IMR-90 (cell line): ENCODE measurements at regions not wholly inside any gene's neighbourhood (a gene's known extent, or its start where the extent isn't known, plus 50 kb on each side); places are given as distances from the start of the nearest gene placed in this dataset.

Experiments used
- ATAC-seq: fragments of 200-7000 bp; cut with Tn5 transposase; 2 replicates; pipeline ENCODE4 v1.9.1; 2020; ENCODE audit warnings: low read depth, mild to moderate bottlenecking, moderate library complexity
- BruUV-seq: library from RNA; stranded (reverse); fragments of 400-500 nt; replicated peaks from 2 replicates; lab custom pipeline; 2021; lab: Mats Ljungman, UMichigan
- CTCF ChIA-PET: fragments of 300-600 bp; formaldehyde crosslinking; extraction: SDS; loops from one replicate; lab custom pipeline; 2021; ENCODE audit warnings: antibody characterized with exemption; lab: Yijun Ruan, JAX
- POLR2A ChIA-PET: fragments of 300-600 bp; sonication (Branson Sonifier 250); formaldehyde crosslinking; loops from one replicate; lab custom pipeline; 2022; ENCODE audit warnings: antibody characterized with exemption; ENCODE audit not compliant: unreplicated experiment; lab: Charles Lee
- DNase-seq: peaks from one replicate; pipeline ENCODE4 v3.0.0; 2013
- H2AFZ ChIP-seq: replicated peaks from 2 replicates; pipeline ENCODE3; 2013; ENCODE audit warnings: low read length, mild to moderate bottlenecking; ENCODE audit not compliant: poor library complexity
- H2AK5ac ChIP-seq: 2 replicates; pipeline ENCODE4 v1.6.1; 2013; ENCODE audit warnings: low read depth, low read length, inconsistent platforms
- H2AK9ac ChIP-seq: replicated peaks from 2 replicates; pipeline ENCODE3; 2013; ENCODE audit warnings: mild to moderate bottlenecking, low read depth, low read length, moderate library complexity; ENCODE audit not compliant: poor library complexity
- H2BK120ac ChIP-seq: 2 replicates; pipeline ENCODE4 v1.6.1; 2013; ENCODE audit warnings: low read depth, low read length, inconsistent platforms
- H2BK15ac ChIP-seq: 3 replicates; pipeline ENCODE4 v1.6.1; 2013; ENCODE audit warnings: low read depth, low read length, inconsistent platforms
- H2BK20ac ChIP-seq: 2 replicates; pipeline ENCODE4 v1.6.1; 2013; ENCODE audit warnings: low read depth, mild to moderate bottlenecking, inconsistent platforms, low read length, moderate library complexity
- H2BK5ac ChIP-seq: 2 replicates; pipeline ENCODE4 v1.6.1; 2013; ENCODE audit warnings: mild to moderate bottlenecking, low read depth, low read length, inconsistent platforms; ENCODE audit not compliant: poor library complexity, severe bottlenecking
- H3K14ac ChIP-seq: replicated peaks from 2 replicates; pipeline ENCODE4 v1.6.1; 2013; ENCODE audit warnings: low read depth, low read length, inconsistent platforms
- H3K18ac ChIP-seq: 2 replicates; pipeline ENCODE4 v1.6.1; 2013; ENCODE audit warnings: low read depth, low read length, control low read depth
- H3K23ac ChIP-seq: 2 replicates; pipeline ENCODE4 v1.6.1; 2013; ENCODE audit warnings: low read depth, low read length, inconsistent platforms
- H3K27ac ChIP-seq: 2 replicates; pipeline ENCODE4 v1.5.1; 2013; ENCODE audit warnings: mild to moderate bottlenecking, control low read depth, low read length; ENCODE audit not compliant: insufficient read depth
- H3K27me3 ChIP-seq: 2 replicates; pipeline ENCODE4 v1.6.1; 2013; ENCODE audit warnings: low read length; ENCODE audit not compliant: control insufficient read depth, insufficient read depth
- H3K36me3 ChIP-seq: 2 replicates; pipeline ENCODE4 v1.6.1; 2013; ENCODE audit warnings: low read length, mixed read lengths; ENCODE audit not compliant: control insufficient read depth, insufficient read depth
- H3K4ac ChIP-seq: 2 replicates; pipeline ENCODE4 v1.6.1; 2013; ENCODE audit warnings: low read depth, low read length, inconsistent platforms
- H3K4me1 ChIP-seq: 2 replicates; pipeline ENCODE4 v1.6.1; 2013; ENCODE audit warnings: low read length, mixed read lengths; ENCODE audit not compliant: control insufficient read depth, insufficient read depth
- H3K4me2 ChIP-seq: 2 replicates; pipeline ENCODE4 v1.6.1; 2013; ENCODE audit warnings: low read depth, mild to moderate bottlenecking, control low read depth, low read length, moderate library complexity
- H3K4me3 ChIP-seq: 2 replicates; pipeline ENCODE4 v1.5.1; 2013; ENCODE audit warnings: low read depth, mild to moderate bottlenecking, control low read depth, low read length, moderate library complexity; ENCODE audit not compliant: insufficient read depth
- H3K56ac ChIP-seq: 2 replicates; pipeline ENCODE4 v1.6.1; 2013; ENCODE audit warnings: low read length, inconsistent platforms; ENCODE audit not compliant: insufficient read depth; ENCODE audit errors: extremely low read depth
- H3K79me1 ChIP-seq, 2 experiments: 2 replicates each; pipeline ENCODE4 v1.6.1; 2013; ENCODE audit warnings: low read length in 2 of 2, inconsistent platforms in 1 of 2, low read depth in 1 of 2
- H3K9ac ChIP-seq: 2 replicates; pipeline ENCODE4 v1.6.1; 2013; ENCODE audit warnings: low read depth, low read length, control low read depth
- H3K9me1 ChIP-seq: 2 replicates; pipeline ENCODE4 v1.6.1; 2013; ENCODE audit warnings: low read length, inconsistent platforms; ENCODE audit not compliant: insufficient read depth
- H3K9me3 ChIP-seq: 2 replicates; pipeline ENCODE4 v1.6.1; 2013; ENCODE audit warnings: low read length; ENCODE audit not compliant: control insufficient read depth, insufficient read depth
- H4K20me1 ChIP-seq: 2 replicates; pipeline ENCODE4 v1.6.1; 2013; ENCODE audit warnings: low read length, inconsistent platforms; ENCODE audit not compliant: insufficient read depth
- H4K5ac ChIP-seq: 2 replicates; pipeline ENCODE4 v1.6.1; 2013; ENCODE audit warnings: mild to moderate bottlenecking, low read depth, low read length, control low read depth
- H4K8ac ChIP-seq, 2 experiments: 2 replicates each; pipeline ENCODE4 v1.6.1; 2013; ENCODE audit warnings: low read depth in 2 of 2, low read length in 2 of 2, control low read depth in 1 of 2, inconsistent platforms in 1 of 2
- H4K91ac ChIP-seq: 2 replicates; pipeline ENCODE4 v1.6.1; 2013; ENCODE audit warnings: low read depth, low read length, inconsistent platforms; ENCODE audit not compliant: insufficient read depth
- BHLHE40 ChIP-seq: fragments of 150-350 bp; IDR thresholded peaks from 2 replicates; pipeline ENCODE4 v1.6.1; 2016; ENCODE audit warnings: mild to moderate bottlenecking, low read depth, low read length
- CEBPB ChIP-seq: IDR thresholded peaks from 2 replicates; pipeline ENCODE4 v1.6.1; 2012; ENCODE audit warnings: low read depth, low read length, improper control_type of control experiment
- CHD1 ChIP-seq: IDR thresholded peaks from 2 replicates; pipeline ENCODE4 v1.6.1; 2012; ENCODE audit warnings: low read depth, low read length, improper control_type of control experiment
- FOS ChIP-seq: fragments of 150-350 bp; IDR thresholded peaks from 2 replicates; pipeline ENCODE4 v1.6.1; 2016; ENCODE audit warnings: low read depth, low read length
- MAFK ChIP-seq: IDR thresholded peaks from 2 replicates; pipeline ENCODE4 v1.6.1; 2012; ENCODE audit warnings: low read depth, low read length, improper control_type of control experiment
- MAZ ChIP-seq: IDR thresholded peaks from 2 replicates; pipeline ENCODE4 v1.6.1; 2012; ENCODE audit warnings: low read depth, mild to moderate bottlenecking, low read length, improper control_type of control experiment, moderate library complexity, borderline replicate concordance
- MXI1 ChIP-seq: IDR thresholded peaks from 2 replicates; pipeline ENCODE4 v1.6.1; 2012; ENCODE audit warnings: low read depth, mild to moderate bottlenecking, low read length, moderate library complexity, borderline replicate concordance
- NFE2L2 ChIP-seq: fragments of 150-350 bp; IDR thresholded peaks from 2 replicates; pipeline ENCODE4 v1.6.1; 2016; ENCODE audit warnings: low read depth, mild to moderate bottlenecking, low read length
- POLR2A ChIP-seq: IDR thresholded peaks from 2 replicates; pipeline ENCODE4 v1.6.1; 2012; ENCODE audit warnings: mild to moderate bottlenecking, low read depth, low read length
- RAD21 ChIP-seq: IDR thresholded peaks from 2 replicates; pipeline ENCODE4 v1.6.1; 2012; ENCODE audit warnings: low read length, improper control_type of control experiment
- RCOR1 ChIP-seq: IDR thresholded peaks from 2 replicates; pipeline ENCODE4 v1.6.1; 2012; ENCODE audit warnings: mild to moderate bottlenecking, low read length, improper control_type of control experiment; ENCODE audit not compliant: insufficient replicate concordance
- RFX5 ChIP-seq: IDR thresholded peaks from 2 replicates; pipeline ENCODE4 v1.8.0; 2012; ENCODE audit warnings: low read depth, mild to moderate bottlenecking, low read length, moderate library complexity
- SMC3 ChIP-seq: fragments of 150-350 bp; IDR thresholded peaks from 2 replicates; pipeline ENCODE4 v1.6.1; 2016; ENCODE audit warnings: low read depth, mild to moderate bottlenecking, antibody characterized with exemption, low read length, moderate library complexity
- WGBS, 2 experiments: methylation state at CpG; one replicate each; pipeline versions ENCODE4 v1.1.5 to v1.1.7; 2013; ENCODE audit warnings: missing lambda C conversion rate in 2 of 2; ENCODE audit not compliant: insufficient read length in 1 of 2; ENCODE audit errors: extremely low coverage in 2 of 2; 5-methylcytosine and 5-hydroxymethylcytosine counted together
- dilution Hi-C: fragments of 300-500 bp; cut with HindIII; formaldehyde crosslinking; loops from one replicate; pipeline ENCODE4 v1.14.3; 2018; ENCODE audit warnings: low sequenced_read_pairs; ENCODE audit not compliant: unreplicated experiment
- in situ Hi-C: fragments of 300-500 bp; cut with MboI; formaldehyde crosslinking; loops from 3 replicates; pipeline ENCODE4 v1.14.3; 2019; ENCODE audit warnings: low sequenced_read_pairs, inconsistent platforms, mixed read lengths
- intact Hi-C: fragments of 100-400 bp; cut with micrococcal nuclease; formaldehyde crosslinking; loops from 2 replicates; pipeline ENCODE4 v1.10.0; 2022
- TF ChIP-seq, protein P1 (sequence below): conservative IDR thresholded peaks from 2 replicates; pipeline ENCODE4 v1.5.1; 2012; ENCODE audit warnings: mild to moderate bottlenecking, low read depth, low read length, improper control_type of control experiment
- TF ChIP-seq, protein P2 (sequence below): fragments of 150-350 bp; IDR thresholded peaks from 2 replicates; pipeline ENCODE4 v1.6.1; 2017; ENCODE audit warnings: mild to moderate bottlenecking, antibody characterized with exemption, low read length, low read depth
- TF ChIP-seq, protein P3 (sequence below): fragments of 150-350 bp; IDR thresholded peaks from 2 replicates; pipeline ENCODE4 v1.6.1; 2016; ENCODE audit warnings: low read depth, mild to moderate bottlenecking, low read length, moderate library complexity, borderline replicate concordance

DNA sequence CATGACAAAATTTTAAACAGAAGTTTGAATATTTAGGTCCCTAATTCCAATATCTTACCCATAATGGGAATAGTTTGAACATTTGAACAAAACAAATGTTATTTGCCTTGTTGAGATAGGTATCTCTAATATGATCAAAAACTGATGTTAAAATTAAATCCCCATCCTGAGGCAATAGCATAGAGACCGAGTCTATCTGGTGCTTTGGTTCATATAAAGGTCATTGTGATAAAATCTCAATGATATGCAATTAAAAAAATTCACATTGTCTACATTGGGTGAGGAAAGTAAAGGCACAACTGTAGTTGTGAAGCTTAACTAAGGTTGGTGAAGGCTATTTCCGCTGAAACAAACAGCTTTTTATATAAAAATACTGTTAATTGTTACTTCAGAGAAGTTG lies 318.3 kb downstream of the CAAP1 start:
- no peak overlapping the region for H2BK20ac ChIP-seq
- no peaks in the 10 kb centered on the region for H4K20me1 ChIP-seq
- no peaks in the 10 kb centered on the region for H3K9me1 ChIP-seq
- H3K9ac ChIP-seq, result no peak overlapping the region
- H3K36me3 ChIP-seq, result no peaks in the 10 kb centered on the region
- H3K4me2 ChIP-seq, result no peak overlapping the region
- no peak for TF ChIP-seq MAZ
- no peak for TF ChIP-seq NFE2L2
- no peak for TF ChIP-seq RCOR1
- TF ChIP-seq, protein P1, sequence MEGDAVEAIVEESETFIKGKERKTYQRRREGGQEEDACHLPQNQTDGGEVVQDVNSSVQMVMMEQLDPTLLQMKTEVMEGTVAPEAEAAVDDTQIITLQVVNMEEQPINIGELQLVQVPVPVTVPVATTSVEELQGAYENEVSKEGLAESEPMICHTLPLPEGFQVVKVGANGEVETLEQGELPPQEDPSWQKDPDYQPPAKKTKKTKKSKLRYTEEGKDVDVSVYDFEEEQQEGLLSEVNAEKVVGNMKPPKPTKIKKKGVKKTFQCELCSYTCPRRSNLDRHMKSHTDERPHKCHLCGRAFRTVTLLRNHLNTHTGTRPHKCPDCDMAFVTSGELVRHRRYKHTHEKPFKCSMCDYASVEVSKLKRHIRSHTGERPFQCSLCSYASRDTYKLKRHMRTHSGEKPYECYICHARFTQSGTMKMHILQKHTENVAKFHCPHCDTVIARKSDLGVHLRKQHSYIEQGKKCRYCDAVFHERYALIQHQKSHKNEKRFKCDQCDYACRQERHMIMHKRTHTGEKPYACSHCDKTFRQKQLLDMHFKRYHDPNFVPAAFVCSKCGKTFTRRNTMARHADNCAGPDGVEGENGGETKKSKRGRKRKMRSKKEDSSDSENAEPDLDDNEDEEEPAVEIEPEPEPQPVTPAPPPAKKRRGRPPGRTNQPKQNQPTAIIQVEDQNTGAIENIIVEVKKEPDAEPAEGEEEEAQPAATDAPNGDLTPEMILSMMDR, result no peak
- no peak for TF ChIP-seq RAD21
- TF ChIP-seq MXI1, result no peak
- TF ChIP-seq, protein P2, sequence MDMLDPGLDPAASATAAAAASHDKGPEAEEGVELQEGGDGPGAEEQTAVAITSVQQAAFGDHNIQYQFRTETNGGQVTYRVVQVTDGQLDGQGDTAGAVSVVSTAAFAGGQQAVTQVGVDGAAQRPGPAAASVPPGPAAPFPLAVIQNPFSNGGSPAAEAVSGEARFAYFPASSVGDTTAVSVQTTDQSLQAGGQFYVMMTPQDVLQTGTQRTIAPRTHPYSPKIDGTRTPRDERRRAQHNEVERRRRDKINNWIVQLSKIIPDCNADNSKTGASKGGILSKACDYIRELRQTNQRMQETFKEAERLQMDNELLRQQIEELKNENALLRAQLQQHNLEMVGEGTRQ, result no peak
- TF ChIP-seq POLR2A, result no peak
- no peak for TF ChIP-seq SMC3
- no peak for TF ChIP-seq MAFK
- TF ChIP-seq FOS, result no peak
- TF ChIP-seq CEBPB, result no peak
- TF ChIP-seq, protein P3, sequence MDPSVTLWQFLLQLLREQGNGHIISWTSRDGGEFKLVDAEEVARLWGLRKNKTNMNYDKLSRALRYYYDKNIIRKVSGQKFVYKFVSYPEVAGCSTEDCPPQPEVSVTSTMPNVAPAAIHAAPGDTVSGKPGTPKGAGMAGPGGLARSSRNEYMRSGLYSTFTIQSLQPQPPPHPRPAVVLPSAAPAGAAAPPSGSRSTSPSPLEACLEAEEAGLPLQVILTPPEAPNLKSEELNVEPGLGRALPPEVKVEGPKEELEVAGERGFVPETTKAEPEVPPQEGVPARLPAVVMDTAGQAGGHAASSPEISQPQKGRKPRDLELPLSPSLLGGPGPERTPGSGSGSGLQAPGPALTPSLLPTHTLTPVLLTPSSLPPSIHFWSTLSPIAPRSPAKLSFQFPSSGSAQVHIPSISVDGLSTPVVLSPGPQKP, result no peak
- TF ChIP-seq RFX5, result no peak
- no peak for TF ChIP-seq BHLHE40
- TF ChIP-seq CHD1, result no peak
- no peak overlapping the region for H2AK5ac ChIP-seq
- dilution Hi-C loops, result no loop called here
- H2BK5ac ChIP-seq, result no peak overlapping the region
- H3K4ac ChIP-seq, result no peak overlapping the region
- no peak overlapping the region for H3K27ac ChIP-seq
- DNase-seq (no peak), ATAC-seq (no peak)
- no peaks in the 10 kb centered on the region for H3K27me3 ChIP-seq
- no peak overlapping the region for H2AFZ ChIP-seq
- no peak overlapping the region for H3K4me3 ChIP-seq
- no CpG with 5 or more reads among the region's 2 CpGs for WGBS, 2 experiments
- H3K4me1 ChIP-seq, result no peaks in the 10 kb centered on the region
- in situ Hi-C loops, result no loop called here
- H3K14ac ChIP-seq, result no peak overlapping the region
- intact Hi-C loops, result no loop called here
- H4K91ac ChIP-seq, result no peak overlapping the region
- H3K18ac ChIP-seq, result no peak overlapping the region
- H3K9me3 ChIP-seq, result 0 out of 2 replicates have a peak, but pooled peaks cover 1% of the 10 kb centered on the region
- H4K8ac ChIP-seq, result no peak overlapping the region
- H2AK9ac ChIP-seq, result no peak overlapping the region
- no peak overlapping the region for H3K56ac ChIP-seq
- H3K23ac ChIP-seq, result no peak overlapping the region
- no TSS peak for BruUV-seq
- H3K79me1 ChIP-seq, result no peaks in the 10 kb centered on the region
- H2BK120ac ChIP-seq, result no peak overlapping the region
- CTCF ChIA-PET, result no interaction called here
- no peak overlapping the region for H4K5ac ChIP-seq
- POLR2A ChIA-PET, result no interaction called here
- no peak overlapping the region for H2BK15ac ChIP-seq
